ENCODE measurements at regions not wholly inside any gene's neighbourhood (a gene's known extent, or its start where the extent isn't known, plus 50 kb on each side); places are given as distances from the start of the nearest gene placed in this dataset.

DNA sequence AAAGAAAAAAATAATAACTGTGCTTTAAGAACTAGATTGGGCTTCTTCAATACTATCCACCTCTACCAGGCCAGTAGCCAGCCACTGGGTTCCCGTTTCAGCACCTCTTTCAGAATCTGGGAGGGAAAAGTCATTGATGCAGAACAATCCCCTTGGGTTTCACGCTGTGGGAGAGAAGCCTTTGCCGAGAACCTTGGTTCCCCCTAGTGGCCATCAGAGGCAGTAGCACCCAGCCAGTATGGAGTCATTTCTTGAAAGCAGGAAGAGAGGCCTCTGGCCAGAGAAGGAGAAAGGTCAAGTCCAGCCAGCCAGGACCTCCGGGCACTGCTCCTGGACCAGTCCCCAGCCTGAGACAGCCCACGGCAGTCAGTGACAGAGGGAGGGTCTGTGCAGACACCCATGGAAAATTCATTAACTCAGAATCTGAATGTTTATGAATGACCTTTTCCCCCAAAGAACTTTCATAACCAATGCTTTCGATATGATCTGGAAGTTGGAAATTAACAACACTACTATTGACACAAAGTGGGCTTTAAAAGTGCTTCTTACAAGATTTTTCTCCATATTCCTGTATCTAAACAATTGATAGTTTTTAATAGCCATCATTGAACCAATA is 51.2 kb upstream of the CDH5 start:
- peak; percentile 20 for DNase-seq

DNA sequence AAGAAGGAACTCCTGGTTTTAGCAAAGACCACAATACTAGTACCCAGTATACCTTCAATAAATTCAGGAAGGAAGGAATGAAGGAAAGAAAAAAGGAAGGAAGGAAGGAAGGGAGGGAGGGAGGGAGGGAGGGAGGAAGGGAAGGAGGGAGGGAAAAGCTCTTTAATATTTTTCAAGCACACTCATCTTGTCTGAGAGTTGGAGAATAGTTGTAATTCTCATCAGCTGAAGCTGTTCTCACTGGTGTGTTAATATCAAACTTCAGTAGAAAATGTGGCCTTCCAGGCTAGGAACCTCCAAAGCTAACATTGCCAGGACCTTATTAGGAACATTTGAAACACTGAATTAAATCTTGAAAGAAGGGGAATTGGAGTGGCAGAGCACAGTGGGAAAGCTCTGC is 55.2 kb upstream of the CDH5 start:
- DNase-seq: no peak

DNA sequence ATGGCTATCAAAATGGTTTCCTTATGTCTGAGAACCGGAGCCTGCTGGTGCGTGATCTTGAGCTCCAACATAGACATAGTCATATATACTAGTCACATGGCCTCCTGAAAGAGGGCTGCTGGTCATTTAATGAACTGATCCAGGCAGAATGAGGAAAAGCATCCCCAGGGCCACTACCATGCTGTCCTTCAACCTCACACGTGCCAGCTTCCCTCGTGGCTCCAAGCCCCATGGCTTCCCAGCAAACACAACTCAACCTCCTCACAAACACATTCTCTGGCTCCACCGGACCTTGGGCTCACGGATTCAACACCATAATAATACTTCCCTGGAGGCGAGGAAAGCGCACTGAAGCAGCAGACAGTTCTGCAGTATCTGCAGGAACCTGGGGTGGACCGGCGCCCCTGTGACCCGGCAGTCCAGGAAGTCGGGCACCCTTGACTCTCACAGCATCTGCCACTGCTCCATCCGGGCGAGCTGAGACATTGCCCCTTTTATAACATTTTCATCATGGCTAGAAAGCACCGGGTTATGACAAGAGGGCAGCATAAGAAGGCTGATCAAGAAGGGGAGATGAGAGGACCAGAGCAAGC is 57.2 kb upstream of the CDH5 start:
- DNase-seq: no peak

GRCh38 chr16:66308096-66308495 is 58.4 kb upstream of the CDH5 start:
- no peak for DNase-seq

DNA sequence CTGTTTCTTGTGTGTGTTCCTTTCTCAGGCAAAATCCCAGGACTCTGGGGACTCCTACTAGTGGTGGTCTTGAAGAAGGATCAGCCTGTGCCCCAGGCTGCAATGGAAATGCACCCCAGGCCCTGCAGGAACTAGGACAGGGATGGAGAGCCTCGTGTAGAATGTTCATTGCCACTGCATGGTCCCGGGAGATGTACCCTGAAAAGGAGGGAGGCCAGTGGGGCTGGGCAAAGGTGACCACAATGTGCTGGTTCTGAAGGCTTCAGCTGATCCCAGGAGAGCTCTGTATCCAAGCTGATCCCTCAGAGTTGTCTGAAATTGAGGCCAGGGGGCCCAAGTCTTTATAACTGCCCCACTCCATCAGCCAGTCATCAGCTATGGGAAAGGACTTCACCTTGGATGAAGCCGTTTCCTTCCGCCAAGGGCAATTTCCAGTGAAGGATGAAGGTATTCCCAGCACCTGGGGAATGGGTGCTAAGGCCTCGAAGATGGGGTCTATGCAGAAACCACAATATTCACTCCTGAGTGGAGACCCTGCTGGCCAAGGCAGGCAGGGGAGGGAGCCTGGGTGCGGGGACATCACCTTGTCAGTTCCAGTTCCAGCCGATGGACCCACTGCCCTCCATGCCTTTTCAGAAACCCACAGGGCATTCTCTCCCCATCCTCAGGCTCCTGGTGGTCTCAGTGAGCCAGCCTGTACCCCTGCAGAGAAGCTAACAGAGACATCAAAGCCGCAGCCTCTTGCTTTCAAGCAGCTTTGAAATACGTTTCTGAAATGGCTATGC is 59.9 kb upstream of the CDH5 start:
- no peak for DNase-seq

DNA sequence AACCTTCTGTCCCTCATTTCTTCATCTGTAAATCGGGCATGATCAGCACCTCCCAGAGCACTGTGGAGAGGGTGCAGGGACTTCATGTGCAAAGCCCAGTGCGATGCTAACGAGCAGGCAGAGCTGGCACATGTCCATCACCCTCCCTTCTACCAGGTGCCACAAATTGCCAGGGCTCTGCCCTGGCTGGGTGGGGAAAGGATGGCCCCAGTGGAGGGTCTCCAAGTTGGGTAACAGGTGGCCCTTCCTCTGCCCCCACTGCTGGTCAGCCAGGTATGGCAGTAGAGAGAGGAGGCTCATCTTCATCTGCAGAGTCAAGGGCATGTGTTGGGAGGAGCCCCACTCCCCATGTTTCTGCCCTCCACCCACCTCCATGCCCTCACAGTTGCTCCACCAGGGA is 61.5 kb upstream of the CDH5 start:
- DNase-seq: no peak

DNA sequence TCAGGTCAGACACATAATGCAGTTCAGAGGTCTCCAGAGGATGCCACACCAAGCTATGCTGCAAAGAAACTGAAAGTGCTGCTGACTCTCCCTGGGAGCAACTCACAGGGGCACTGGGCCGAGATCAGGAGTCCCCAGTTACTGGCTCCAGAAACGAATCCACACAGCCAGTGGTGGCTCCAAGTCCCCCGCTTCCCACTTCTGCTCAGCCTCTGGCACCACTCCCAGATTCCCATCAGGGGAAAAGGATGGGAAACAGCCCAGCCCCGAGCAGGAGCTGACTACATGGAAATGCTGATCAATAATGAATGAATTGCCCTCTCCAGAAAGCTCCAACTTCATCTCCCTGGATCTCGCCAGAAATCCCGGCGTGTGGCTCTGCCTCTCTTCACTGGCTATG is 62.3 kb upstream of the CDH5 start:
- no peak for DNase-seq

- DNase-seq: no peak
These were observed 66.0 kb upstream of the CDH5 start for GRCh38 chr16:66300501-66300900.

GRCh38 chr16:66300037-66300436 is 66.5 kb upstream of the CDH5 start:
- DNase-seq: no peak

DNA sequence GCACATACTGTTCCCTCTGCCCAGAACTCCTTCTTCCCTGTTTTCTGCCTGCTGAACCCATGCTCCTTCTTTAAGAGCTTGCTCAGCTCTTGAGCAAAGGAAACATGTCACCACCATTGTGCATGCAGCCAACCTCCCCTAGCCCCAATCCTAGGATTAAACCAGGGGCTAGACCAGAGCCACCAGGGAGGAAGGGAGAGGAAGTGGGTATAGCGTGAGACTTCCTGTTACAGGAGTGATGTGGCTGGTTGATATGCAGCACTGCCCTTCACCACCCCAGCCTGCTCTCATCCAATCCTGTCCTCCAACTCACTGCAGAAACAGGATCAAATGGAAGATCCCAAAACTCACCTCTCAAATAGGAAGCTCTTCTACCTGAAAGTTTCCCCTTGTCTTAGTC is 67.1 kb upstream of the CDH5 start:
- DNase-seq: no peak

DNA sequence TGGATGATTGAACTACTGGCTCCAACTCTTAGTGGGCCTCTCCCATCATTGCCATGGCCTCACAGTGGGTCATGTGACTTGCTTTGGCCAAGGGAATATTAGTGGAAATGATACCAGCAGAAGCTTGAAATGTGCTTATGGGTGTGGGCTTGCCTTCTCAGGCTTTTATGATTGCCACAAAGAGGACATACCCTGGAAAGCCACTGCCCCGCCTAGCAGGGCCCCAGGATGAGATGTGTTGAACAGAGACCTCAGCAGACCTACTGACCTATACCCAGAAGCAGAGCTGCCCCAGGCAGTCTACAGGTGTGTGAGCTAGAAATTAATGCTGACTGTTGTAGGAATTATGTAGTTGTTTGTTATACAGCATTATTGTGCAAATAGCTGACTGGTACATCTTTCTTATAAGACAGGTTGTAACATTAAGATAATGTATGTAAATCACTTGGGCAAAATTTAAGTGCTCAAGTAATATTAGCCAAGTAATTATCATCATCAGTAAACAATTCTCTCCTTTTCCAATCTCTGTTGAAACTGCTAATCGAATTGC is 67.8 kb upstream of the CDH5 start:
- no peak for DNase-seq

GRCh38 chr16:66298006-66298405 is 68.5 kb upstream of the CDH5 start:
- DNase-seq: no peak

- no peak for DNase-seq
These were observed 69.9 kb upstream of the CDH5 start for GRCh38 chr16:66296591-66296990.

DNA sequence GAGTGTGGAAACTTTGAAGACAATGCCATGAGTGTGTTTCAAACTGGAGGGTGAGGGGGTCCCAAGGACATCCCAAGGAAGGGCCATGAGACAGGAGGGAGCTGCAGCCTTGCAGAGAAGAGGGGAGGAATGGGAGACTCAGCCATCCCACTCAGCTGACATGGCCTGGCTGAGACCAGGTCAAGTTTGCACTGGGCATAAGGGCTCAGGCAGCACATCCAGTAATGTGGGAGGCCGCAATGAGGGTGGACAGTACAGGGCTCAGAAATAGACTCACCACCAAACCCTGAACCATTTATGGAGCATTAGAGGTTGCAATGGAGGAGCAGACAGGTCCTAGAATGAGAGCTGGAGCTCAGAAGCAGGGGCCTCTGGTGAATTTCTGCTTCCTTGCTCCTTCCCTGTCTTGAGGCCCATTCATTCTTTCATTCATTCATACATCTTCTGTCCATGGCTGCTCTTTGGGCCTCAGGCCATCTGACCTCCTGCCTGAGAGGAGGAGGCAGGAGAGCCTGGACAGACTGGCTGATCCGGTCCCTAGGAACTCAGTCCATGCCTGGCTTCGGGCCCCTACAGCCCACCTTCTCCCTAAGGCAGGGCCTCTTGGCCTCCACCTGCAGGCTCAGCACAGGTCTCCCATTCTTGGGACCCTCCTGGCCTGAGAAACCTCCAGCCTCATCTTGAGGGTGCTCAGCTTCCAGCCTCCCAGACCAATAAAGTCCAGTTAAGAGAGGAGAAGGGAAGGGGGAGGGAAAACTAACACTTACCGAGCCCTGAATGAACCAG is 70.5 kb upstream of the CDH5 start:
- DNase-seq: no peak

- no peak for DNase-seq
These were observed 71.3 kb upstream of the CDH5 start for GRCh38 chr16:66295213-66295612.

- DNase-seq: no peak
These were observed 72.0 kb upstream of the CDH5 start for GRCh38 chr16:66294507-66294906.

DNA sequence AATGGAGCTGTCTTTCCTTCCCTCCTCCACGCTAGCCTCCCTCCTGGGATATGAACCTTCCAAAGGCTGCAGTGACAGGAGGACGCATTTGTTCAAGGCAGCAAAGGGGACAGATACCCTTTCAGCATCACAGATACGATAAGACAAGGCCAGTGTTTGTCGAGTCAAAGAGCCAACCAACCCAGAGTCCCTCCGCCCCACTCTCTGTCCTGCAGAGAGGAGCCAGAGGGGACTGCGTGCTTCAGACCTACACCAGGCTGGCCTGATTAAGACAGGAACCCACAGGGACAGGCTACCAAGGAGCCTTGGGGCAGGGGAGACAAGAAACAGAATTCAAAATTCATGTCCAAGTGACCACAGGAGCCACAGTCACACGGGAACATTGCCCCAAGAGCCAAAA is 72.6 kb upstream of the CDH5 start:
- no peak for DNase-seq

GRCh38 chr16:66293207-66293735 is 73.2 kb upstream of the CDH5 start:
- DNase-seq: no peak

DNA sequence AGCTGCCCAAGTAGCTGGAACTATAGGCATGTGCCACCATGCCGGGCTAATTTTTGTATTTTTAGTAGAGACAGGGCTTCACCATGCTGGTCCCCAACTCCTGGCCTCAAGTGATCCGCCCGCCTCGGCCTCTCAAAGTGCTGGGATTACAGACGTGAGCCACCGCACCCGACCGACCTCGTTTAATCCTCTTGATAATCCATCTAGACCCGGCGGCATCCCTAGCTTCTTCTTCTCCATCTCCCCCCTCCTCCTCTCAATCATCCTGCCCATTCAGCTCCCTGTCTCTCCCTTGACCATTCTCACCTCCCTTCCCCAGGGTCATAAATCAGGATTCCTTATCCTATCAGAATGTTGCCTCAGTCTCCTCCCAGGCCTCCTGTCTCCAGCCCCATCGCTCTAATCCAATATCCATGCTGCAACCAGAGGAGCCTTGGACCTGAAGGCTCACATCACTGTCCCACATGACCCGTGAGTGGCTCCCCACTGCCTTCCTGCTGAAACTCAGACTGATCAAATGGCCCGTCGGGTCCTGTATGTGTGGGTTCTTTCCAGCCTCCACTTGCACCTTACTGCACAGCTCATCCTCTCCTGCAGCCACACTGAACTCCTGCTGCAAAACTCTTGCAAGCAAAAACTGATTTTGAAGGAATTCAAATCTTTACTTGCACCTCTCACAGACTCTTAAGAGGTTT is 74.1 kb upstream of the CDH5 start:
- no peak for DNase-seq

DNA sequence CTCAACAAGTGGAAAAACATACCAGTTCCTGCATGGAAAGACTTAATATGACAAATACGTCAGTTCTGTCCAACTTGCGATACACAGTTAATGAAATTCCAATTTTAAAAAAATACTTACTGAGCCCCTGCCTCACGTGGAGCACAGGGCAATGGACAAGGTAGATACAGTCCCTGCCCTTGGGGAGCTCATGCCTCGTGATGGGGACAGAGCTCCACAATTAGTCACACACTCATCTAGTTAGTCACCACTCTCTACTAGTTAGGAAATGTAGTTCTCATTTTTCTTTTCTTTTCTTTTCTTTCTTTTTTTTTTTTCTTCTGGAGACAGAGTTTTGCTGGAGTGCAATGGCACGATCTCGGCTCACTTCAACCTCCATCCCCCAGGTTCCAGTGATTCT is 74.7 kb upstream of the CDH5 start:
- DNase-seq: no peak

DNA sequence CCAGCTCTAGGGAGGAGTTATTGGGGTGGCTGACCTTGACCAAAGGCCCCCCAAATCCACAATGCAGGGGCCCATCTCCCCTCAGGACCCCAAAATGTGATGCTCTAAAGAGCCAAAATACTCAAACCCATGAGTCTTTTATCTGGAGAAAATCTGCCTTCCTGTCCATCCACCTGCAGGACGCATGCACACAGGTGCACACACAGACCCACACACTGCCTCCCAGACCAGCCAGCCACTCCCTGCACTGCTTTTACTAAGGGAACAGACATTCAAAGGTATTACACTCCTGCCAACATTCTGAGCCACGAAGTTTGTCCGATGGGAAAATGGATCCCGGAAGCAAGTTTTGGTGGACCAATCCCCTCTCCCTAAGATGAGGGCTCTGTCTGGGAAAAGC is 76.1 kb upstream of the CDH5 start:
- no peak for DNase-seq

- DNase-seq: no peak
These were observed 76.5 kb upstream of the CDH5 start for GRCh38 chr16:66289986-66290385.
